SH-SY5Y (cell line): ENCODE measurements at regions not wholly inside any gene's neighbourhood (a gene's known extent, or its start where the extent isn't known, plus 50 kb on each side); places are given as distances from the start of the nearest gene placed in this dataset.

ENCODE experiments used
- GATA2 ChIP-seq: IDR thresholded peaks from 2 replicates; pipeline ENCODE4 v1.6.1; 2011; ENCODE audit warnings: mild to moderate bottlenecking, low read depth, low read length
- GATA3 ChIP-seq: IDR thresholded peaks from 2 replicates; pipeline ENCODE4 v1.6.1; 2011; ENCODE audit warnings: low read depth, mild to moderate bottlenecking, low read length, moderate library complexity

GRCh38 chr22:34236527-34236926, 316.3 kb upstream of the LARGE1 start:
- TF ChIP-seq GATA2 = no peak
- TF ChIP-seq GATA3 = no peak
